GM21381 (cell line): ENCODE measurements at regions not wholly inside any gene's neighbourhood (a gene's known extent, or its start where the extent isn't known, plus 50 kb on each side); places are given as distances from the start of the nearest gene placed in this dataset.

Source experiments
- ATAC-seq: cut with Tn5 transposase; IDR thresholded peaks from one replicate; pipeline ENCODE4 v1.9.1; 2021; ENCODE audit warnings: mild to moderate bottlenecking, moderate library complexity; ENCODE audit not compliant: unreplicated experiment

DNA sequence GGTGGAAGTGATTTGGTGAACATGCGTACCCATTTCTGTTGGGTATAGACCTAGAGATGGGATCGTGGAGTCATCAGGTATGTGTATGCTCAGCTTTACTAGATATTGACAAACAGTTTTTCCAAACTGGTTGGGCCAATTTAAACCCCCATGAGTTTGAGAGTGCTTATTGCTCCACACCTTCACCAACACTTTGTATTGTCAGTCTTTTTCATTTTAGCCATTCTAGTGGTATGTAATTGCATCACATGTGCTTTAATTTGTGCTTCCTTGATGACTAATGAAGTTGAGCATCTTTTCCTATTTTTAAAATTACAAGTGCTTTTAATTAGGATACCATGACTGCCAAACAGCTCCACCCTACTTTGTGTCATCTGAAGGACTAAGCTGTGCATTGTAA lies 158.9 kb upstream of the AKIRIN2 start:
- ATAC-seq, result no peak

DNA sequence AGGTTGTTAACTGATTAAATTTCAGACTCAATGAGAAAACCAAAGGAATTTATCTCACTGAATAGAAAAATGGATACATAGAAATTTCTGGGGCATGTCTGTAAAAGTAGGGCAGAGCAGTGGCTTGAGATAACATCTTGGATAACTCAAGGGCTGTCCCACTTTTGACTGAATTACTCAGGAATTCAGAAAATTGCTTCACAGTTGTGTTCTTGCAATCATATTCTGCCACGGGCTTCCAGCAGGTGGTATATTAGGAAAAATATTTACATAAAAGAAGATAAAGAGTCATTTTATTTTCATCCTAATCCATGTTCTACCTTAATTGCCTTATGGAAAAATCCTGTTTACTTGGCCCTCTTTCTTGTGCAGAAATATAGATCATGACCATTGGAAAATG lies 156.4 kb upstream of the AKIRIN2 start:
- ATAC-seq, result no peak

DNA sequence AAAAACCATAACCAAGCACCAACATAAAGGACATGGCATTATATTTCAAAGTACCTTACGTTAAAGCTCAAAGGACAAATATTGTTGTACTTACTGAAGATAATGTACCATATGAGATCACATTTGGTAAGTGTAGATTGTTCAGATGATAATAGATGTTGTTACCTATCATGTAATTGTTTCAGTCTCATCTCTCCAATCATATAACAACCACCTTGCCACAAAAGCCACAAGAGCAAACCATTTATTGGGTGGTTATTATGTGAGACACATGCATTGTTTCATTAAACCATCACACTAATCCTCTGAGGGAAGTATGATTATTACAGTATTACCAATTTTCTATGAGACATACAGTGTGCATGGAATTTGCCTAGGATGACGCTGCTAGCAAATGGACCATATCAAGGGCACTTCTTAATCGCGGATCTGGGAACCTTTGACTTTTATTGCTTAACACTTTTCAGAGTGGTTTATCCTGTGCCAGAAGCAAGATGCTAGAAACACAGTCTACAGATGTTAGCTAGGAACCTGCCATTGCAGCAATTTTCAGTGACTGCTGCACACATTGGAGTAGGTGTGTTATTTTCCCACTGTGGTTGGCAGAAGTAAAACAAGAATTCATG lies 149.8 kb upstream of the AKIRIN2 start:
- no peak for ATAC-seq

DNA sequence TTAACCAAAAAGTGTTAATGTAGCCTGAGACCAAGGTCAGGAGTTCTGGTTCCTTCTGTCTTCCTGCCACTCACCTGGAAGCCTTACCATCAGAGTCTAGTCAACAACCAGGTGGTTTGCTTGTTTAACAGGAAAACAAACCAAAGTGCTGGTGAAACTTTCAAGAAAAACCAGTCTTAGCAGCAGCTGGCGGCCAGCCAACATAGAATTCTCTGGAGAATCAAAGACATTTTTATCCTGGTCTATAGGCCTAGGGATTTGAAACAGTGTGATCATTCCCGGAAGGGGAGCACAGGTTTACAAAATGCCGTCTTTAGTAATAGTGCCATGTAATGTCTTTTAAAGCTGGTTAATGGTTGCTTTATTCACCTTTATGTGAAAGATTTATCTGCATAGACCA lies 146.6 kb upstream of the AKIRIN2 start:
- ATAC-seq, result no peak

DNA sequence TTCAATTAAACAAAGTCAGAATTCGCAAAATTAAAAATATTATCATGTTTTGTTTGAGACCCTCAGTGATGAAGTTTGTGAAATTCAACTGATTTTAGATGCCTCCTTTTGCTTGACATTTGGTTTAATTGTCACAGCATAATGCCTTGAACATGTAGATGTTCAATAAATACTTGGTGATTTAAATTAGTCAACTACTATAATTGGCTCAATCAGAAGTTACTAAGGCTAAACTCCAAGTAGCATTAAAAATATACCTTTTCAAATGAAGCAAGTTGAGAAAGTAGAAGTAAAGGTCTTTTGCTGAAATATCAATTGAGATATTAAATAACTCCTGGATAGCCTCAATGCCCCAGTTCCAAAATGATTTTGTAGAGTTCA lies 145.8 kb upstream of the AKIRIN2 start:
- ATAC-seq, result no peak

DNA sequence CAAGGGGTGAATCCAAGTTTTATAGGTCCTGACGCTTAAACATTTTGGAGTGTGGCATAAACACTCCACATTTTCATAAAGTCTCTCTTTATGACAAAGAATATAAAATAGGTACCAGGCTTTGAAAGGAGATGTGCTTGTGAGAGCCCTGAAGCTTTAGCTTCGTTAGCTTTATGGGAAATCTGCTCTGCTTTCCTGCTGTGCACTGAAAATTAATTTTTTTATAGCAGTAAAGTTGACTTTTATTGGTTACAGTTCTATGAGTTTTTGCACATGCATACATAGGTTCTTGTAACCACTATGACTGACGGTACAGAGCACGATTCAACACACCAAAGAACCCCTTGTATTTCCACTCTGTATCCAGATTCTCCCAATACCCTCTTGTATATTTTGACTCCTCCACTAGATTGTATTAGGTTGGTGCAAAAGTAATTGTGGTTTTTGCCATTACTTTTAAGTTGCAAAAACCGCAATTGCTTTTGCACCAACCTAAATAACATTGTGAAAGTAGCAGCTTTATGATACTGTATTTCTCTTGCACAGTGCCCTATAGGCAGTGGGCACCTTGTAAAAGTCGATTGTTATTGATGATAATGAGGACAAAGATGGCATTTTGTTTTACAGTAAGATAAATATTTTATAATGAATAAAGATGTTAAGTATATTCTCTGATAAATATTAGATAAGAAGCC lies 145.2 kb upstream of the AKIRIN2 start:
- no peak for ATAC-seq

DNA sequence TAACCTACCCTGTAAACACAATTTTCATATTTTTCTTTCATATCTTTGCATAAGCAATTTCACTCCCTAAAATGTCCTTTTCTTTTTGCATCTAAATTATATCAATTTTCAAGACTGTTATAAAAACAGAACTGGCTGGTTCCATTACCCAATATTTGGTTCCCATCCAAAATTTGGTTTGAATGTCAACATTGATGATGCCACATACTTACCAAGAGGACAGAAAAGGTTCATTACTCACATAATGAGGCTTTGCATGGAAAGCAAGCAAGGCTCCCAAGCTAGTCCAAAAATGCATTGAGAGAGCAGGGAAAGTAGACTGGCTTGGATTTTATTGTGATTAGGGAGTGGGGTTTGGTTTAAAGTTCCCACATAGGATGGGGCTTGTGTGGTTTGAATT lies 144.4 kb upstream of the AKIRIN2 start:
- ATAC-seq, result no peak

DNA sequence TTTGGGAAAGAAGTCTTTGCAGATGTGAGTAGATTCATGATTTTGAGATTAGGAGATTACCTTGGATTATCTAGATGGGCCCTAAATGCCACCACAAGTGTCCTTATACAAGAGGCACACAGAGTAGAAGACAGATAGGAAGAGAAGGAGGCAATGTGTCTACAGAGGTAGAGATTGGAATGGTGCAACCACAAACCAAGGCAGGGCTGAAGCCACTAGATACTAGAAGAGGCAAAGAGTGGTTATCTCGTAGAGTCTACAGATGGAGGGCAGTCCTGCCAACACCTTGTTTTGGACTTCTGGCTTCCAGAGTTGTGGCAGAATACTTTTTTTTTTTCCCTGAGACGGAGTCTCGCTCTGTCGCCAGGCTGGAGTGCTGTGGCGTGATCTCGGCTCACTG lies 138.3 kb upstream of the AKIRIN2 start:
- ATAC-seq, result no peak

DNA sequence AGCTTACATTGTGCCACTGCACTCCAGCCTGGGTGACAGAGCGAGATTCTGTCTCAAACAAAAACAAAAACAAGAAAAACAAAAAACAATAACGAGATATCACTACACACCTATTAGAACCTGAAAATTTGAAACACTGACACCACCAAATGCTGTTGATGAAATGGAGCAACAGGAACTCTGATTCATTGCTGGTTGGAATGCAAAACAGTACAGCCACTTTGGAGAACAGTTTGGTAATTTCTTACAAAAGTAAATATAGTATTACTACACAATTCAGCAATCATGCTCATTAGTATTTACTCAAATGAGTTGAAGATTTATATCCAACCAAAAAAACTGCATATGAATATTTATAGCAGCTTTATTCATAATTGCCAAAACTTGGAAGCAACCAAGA lies 135.8 kb upstream of the AKIRIN2 start:
- no peak for ATAC-seq

DNA sequence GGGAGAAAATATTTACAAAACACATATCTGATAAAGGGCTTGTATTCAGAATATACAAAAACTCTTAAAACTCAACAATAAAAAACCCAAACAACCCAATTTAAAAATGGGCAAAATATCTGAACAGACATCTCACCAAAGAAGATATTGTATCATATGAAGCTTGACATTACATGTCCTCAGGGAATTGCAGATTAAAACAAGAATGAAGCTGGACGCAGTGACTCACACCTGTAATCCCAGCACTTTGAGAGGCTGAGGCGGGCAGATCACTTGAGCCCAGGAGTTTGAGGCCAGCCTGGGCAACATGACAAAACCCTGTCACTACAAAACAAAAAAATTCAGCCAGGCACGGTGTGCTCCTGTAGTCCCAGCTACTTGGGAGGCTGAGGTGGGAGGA lies 135.4 kb upstream of the AKIRIN2 start:
- ATAC-seq, result no peak

DNA sequence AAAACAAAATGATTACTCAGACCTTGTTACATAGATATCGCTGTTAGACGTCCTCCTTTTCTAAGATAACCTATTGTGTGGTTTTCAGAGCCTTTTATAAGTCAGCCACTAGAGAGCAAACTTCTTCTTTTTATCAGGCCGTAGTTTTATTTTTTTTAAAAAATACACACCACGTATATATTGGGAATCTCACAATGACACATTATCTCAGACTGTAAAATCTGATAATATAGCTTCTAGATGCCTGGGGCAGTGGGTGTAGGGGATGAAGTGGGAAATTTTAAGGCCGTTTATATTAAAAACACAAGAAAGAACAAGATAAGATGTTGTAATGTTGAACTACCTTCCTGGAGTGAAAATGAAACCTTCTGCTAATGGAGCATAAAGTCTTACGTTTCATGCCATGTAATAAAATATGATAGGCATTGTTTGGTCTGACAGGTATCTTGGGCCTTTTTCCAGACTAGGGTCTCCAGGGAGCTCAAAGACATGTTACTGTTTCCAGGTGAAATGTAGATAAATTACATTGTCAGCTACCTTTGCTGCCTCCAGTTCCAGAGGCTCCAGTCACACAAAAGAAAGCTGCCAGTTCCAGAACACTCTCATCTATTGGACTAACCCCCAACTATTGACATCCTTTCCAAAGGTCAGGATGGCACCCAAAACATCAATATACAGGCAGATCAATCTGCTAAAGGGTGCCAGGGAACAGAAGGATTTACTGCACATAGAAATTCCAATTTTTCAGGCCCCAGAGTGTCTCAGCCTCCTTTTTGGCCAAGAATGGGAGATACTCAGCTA lies 130.2 kb upstream of the AKIRIN2 start:
- peak; percentile 74 for ATAC-seq

DNA sequence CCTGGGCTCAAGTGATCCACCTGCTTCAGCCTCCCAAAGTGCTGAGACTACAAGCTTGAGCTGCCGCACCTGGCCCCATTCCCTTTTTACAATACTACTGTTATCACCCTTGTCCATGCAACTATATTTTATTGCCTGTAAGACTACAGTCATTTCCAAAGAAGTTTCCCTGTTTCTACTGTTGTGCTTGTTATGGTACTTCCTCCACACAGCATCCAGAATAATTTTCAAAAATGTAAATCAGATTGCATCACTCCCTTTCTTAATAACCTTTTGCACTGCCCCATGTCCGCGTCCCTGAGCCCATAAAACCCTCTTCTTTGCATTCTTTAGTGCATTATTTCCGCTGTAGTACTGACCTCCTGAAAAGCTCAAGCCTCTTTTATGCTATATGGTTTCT lies 128.9 kb upstream of the AKIRIN2 start:
- no peak for ATAC-seq

DNA sequence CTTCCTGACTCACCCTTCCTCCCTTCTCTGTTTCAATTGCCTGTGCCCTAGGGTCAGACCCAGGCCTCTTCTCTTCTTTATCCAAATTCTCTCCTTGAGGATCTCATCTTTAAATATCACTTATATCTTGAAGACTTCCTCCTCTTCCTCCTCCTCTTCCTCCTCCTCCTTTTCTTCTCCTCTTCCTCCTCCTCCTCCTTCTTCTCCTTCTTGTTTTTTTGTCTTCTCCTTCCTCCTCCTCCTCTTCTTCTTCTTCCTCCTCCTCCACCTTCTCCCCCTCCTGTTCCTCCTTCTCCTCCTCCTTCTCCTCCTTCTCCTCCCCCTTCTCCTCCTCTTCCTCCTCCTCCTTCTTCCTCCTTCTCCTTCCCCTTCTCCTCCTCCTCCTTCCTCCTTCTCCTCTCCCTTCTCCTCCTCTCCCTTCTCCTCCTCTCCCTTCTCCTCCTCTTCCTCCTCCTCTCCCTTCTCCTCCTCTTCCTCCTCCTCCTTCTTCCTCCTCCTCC lies 127.6 kb upstream of the AKIRIN2 start:
- no peak for ATAC-seq

DNA sequence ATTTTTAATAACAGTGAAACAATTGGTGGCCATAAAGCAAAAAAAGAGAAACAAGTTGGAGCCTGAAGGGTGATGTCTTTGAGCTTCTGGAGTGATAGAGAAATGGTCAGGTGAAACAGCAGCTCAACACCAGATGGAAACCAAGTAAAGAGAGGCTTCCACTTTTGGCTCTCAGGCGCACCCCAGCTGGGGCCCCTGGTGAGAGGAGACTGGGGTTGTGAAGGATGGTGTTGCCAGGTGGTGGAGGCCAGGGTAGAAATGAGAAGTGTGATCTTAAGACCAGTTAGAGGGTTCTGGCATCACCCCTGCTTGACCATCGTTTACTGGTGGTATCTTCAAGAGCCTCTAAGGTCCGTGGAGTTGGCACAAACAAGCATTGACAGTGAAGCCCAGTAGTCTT lies 126.0 kb upstream of the AKIRIN2 start:
- no peak for ATAC-seq

DNA sequence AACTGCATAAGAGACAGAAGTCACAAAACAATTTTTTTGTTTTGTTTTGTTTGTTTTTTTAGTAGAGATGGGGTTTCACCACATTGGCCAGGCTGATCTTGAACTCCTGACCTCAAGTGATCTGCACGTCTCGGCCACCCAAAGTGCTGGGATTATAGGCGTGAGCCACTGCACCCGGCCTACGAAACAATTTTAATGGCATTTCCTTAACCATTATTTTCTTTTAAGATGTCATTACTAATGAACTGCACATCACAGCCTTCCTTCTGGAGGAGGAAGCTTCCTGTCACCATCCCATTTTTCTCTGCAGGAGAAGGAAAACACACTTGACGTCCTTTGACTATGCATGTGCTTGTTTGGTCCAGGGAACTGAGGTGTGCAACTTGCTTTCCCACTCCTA lies 125.3 kb upstream of the AKIRIN2 start:
- ATAC-seq, result no peak

DNA sequence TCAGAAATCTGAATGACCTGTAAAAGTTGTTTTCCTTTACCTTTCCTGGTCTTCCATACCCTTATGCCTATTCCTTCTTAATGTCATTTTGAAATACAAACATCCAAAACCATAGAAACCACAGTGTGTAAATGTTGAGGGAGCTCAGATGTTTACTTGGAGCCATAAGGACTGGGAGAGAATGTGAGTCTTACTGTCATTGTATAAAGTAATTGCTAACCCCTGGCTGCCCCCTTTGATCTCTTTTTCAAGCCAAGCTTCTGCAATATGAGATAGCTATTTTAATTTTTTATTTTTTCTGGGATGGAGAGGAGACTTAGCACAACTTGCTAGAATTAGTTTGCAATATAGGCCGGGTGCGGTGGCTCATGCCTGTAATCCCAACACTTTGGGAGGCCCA lies 124.4 kb upstream of the AKIRIN2 start:
- ATAC-seq, result no peak

DNA sequence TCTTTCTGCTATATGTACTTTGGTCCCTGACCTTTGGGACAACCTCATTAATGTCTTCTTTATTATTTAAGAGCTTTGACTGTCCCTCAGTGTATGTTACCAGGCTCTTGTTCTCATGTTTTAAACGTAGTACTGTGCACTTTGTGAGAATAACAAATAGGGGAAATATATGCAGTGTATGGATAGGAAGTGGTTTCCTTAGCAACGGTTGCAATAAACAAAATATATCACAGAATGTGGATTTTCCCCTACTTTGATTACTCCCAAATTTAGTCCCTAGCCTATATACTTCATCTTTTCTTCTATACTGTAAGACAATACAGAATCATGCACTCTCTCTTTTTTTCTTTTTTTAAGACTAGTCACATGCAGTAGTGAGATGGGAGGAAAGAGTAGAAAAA lies 123.8 kb upstream of the AKIRIN2 start:
- ATAC-seq, result no peak

DNA sequence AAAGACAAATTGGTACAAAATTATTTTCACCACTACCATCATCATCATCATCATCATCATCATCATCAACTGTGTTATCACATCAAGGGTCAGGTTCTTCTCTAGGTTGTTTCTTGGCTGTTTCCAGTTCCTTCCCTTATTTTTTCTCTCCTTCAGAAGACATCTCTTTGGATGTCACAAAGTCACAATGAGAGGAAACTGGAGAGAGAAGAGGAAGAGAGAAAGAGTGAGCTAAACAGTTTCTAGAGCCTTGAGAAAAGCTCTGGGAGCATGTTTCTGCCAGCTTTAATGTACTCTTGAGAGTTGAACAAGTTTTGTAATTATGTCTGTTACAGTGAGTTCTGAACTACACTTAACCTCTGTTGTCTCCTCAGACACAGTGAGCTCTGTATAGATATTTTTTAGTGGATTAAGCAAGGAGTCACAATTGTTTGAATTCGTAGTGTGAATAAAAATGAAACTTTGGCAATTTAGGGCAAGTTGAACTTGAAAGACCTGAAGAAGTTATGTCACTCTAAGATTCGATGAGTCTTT lies 123.0 kb upstream of the AKIRIN2 start:
- no peak for ATAC-seq

DNA sequence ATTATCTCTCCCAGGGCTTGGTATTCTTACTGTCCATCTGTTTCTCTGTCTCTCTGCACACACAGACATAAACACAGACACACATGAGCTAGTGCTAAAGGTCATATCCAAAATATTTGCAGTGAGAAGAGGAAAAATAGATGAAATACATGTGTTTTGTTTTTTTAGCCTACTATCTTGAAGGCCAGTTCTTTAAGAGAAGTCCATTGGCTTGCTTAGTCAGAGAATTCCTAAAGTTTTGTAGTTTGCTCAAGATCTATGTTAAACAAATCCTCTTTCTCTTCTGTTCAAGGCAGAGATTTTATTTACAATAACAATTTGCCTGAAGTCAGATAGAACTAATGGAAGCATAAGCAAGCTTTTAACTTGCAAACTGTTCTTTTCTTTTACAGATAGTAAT lies 120.0 kb upstream of the AKIRIN2 start:
- no peak for ATAC-seq

DNA sequence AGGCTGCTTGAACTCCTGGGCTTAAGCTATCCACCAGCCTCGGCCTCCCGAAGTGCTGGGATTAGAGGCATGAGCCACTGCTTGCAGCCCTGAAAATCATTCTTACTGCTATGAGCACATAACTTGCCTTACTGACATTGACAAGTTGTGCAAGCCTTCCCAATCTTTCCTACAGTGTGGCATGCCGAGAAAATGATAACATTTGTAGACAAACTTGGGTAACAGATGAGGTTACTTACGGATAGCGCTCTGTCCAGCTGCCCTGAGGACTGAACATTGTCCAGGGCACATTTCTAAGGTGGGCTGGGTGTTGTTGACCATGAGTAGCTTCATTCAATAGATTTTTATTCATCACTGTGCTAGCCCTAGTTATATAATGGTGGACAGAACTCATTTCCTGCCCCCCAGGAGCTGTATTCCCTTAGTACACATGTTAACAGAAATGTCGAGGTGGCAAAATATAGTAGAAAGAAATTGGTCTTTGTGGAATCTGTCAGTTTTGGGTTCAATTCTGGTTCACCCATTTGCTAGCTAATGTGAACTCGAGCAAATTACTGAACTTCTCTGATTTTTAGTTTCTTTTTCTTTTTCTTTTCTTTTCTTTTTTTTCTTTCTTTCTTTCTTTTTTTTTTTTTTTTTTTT lies 118.4 kb upstream of the AKIRIN2 start:
- no peak for ATAC-seq

DNA sequence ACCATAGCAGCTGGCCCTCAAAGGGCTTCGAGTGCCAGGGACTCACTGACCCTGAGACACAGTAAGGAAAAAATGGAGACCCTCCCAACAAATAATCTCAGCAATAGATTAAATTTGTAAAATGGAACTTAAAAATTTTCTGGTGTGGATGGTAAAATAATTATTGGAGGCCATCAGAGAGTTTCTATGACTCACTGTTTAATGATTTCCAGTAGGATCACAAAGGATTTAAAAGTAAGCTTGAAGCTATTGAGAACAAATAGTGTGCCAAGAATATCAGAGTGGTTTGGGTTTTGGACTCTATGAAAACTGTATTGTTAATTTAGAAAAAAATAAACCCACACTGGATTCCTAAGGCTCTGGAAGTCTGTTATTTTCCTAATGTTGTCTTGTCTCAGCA lies 115.2 kb upstream of the AKIRIN2 start:
- ATAC-seq, result no peak
